ENCODE measurements at regions not wholly inside any gene's neighbourhood (a gene's known extent, or its start where the extent isn't known, plus 50 kb on each side); places are given as distances from the start of the nearest gene placed in this dataset.

- no peaks in the 10 kb centered on the region for H3K27me3 ChIP-seq (ENCODE audit: insufficient read depth, poor library complexity, severe bottlenecking)
These were observed 589.9 kb downstream of the TAFA4 start for GRCh38 chr3:68342426-68342825.

DNA sequence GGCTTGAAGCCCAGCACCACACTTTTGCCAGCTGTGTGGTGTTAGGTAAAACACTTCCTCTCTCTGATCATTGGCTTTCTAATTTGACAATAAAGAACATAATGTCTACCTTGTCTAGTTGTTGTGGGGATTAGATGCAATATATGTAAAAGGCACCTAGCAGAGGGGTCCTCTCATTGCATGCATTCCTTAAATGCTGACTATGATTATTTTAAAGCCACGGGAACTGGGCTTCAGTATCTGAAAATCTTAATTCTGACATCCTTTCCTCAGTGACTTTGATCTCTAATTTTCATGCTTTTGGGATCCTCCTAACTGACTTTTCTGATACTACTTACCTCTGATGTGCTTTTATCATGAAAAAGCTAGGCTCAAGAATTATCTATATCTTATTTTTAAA is 596.3 kb downstream of the TAFA4 start:
- no peak for DNase-seq (ENCODE audit: low read depth in 1 of 2, low spot score in 1 of 2)

More at GRCh38 chr3:68342426-68342825, 589.9 kb downstream of the TAFA4 start:
- TF ChIP-seq POLR2AphosphoS5 (IDR thresholded peaks at IDR 0.05; ENCODE audit: low read depth) = no peak
- TF ChIP-seq, protein P1, sequence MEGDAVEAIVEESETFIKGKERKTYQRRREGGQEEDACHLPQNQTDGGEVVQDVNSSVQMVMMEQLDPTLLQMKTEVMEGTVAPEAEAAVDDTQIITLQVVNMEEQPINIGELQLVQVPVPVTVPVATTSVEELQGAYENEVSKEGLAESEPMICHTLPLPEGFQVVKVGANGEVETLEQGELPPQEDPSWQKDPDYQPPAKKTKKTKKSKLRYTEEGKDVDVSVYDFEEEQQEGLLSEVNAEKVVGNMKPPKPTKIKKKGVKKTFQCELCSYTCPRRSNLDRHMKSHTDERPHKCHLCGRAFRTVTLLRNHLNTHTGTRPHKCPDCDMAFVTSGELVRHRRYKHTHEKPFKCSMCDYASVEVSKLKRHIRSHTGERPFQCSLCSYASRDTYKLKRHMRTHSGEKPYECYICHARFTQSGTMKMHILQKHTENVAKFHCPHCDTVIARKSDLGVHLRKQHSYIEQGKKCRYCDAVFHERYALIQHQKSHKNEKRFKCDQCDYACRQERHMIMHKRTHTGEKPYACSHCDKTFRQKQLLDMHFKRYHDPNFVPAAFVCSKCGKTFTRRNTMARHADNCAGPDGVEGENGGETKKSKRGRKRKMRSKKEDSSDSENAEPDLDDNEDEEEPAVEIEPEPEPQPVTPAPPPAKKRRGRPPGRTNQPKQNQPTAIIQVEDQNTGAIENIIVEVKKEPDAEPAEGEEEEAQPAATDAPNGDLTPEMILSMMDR (IDR thresholded peaks at IDR 0.05; ENCODE audit: insufficient read depth, low read length) = no peak
- TF ChIP-seq SPI1 (IDR thresholded peaks at IDR 0.05; ENCODE audit: borderline replicate concordance, low read depth) = no peak
- TF ChIP-seq, protein P2, sequence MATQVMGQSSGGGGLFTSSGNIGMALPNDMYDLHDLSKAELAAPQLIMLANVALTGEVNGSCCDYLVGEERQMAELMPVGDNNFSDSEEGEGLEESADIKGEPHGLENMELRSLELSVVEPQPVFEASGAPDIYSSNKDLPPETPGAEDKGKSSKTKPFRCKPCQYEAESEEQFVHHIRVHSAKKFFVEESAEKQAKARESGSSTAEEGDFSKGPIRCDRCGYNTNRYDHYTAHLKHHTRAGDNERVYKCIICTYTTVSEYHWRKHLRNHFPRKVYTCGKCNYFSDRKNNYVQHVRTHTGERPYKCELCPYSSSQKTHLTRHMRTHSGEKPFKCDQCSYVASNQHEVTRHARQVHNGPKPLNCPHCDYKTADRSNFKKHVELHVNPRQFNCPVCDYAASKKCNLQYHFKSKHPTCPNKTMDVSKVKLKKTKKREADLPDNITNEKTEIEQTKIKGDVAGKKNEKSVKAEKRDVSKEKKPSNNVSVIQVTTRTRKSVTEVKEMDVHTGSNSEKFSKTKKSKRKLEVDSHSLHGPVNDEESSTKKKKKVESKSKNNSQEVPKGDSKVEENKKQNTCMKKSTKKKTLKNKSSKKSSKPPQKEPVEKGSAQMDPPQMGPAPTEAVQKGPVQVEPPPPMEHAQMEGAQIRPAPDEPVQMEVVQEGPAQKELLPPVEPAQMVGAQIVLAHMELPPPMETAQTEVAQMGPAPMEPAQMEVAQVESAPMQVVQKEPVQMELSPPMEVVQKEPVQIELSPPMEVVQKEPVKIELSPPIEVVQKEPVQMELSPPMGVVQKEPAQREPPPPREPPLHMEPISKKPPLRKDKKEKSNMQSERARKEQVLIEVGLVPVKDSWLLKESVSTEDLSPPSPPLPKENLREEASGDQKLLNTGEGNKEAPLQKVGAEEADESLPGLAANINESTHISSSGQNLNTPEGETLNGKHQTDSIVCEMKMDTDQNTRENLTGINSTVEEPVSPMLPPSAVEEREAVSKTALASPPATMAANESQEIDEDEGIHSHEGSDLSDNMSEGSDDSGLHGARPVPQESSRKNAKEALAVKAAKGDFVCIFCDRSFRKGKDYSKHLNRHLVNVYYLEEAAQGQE (IDR thresholded peaks at IDR 0.05; ENCODE audit: insufficient replicate concordance, low read depth) = no peak
- no peak for TF ChIP-seq GABPA (IDR thresholded peaks at IDR 0.05; ENCODE audit: low read depth)
- Histone ChIP-seq H3K4me3 (replicated peaks; ENCODE audit: insufficient read depth, low read length) (no peak overlapping the region), H3K27ac (replicated peaks) (no peak overlapping the region)
- DNase-seq (ENCODE audit: low read depth in 1 of 2, low spot score in 1 of 2) = no peak

GRCh38 chr3:68334367-68334986 is 597.9 kb downstream of the TAFA4 start:
- DNase-seq (ENCODE audit: low read depth in 1 of 2, low spot score in 1 of 2) = no peak
- TF ChIP-seq, protein P1 (IDR thresholded peaks at IDR 0.05; ENCODE audit: insufficient read depth, low read length) = no peak
- no peak for TF ChIP-seq POLR2AphosphoS5 (IDR thresholded peaks at IDR 0.05; ENCODE audit: low read depth)
- TF ChIP-seq, protein P2 (IDR thresholded peaks at IDR 0.05; ENCODE audit: insufficient replicate concordance, low read depth) = no peak
- no peak for TF ChIP-seq SPI1 (IDR thresholded peaks at IDR 0.05; ENCODE audit: borderline replicate concordance, low read depth)
- no peak for TF ChIP-seq GABPA (IDR thresholded peaks at IDR 0.05; ENCODE audit: low read depth)
- no peak overlapping the region for H3K27ac ChIP-seq (replicated peaks)
- no peaks in the 10 kb centered on the region for H3K27me3 ChIP-seq (ENCODE audit: insufficient read depth, poor library complexity, severe bottlenecking)
- H3K4me3 ChIP-seq (replicated peaks; ENCODE audit: insufficient read depth, low read length) = no peak overlapping the region

More for the DNA sequence above, 596.3 kb downstream of the TAFA4 start:
- Histone ChIP-seq H3K27ac (replicated peaks) (no peak overlapping the region), H3K4me3 (replicated peaks; ENCODE audit: insufficient read depth, low read length) (no peak overlapping the region), H3K27me3 (ENCODE audit: insufficient read depth, poor library complexity, severe bottlenecking) (no peaks in the 10 kb centered on the region)
- TF ChIP-seq, protein P2 (IDR thresholded peaks at IDR 0.05; ENCODE audit: insufficient replicate concordance, low read depth) = no peak
- no peak for TF ChIP-seq SPI1 (IDR thresholded peaks at IDR 0.05; ENCODE audit: borderline replicate concordance, low read depth)
